HEK293 (cell line): ENCODE measurements at regions not wholly inside any gene's neighbourhood (a gene's known extent, or its start where the extent isn't known, plus 50 kb on each side); places are given as distances from the start of the nearest gene placed in this dataset.

Experiments used
- AEBP2 ChIP-seq: fragments of 450-650 bp; formaldehyde crosslinking; IDR thresholded peaks from 2 replicates; pipeline ENCODE4 v1.5.1; 2016; ENCODE audit warnings: missing biosample characterization, missing genetic modification characterization, borderline replicate concordance
- HOXA7 ChIP-seq: sonication (generic); formaldehyde crosslinking; IDR thresholded peaks from 2 replicates; pipeline ENCODE4 v1.8.1; 2022; ENCODE audit warnings: missing genetic modification reagents, borderline replicate concordance
- KLF16 ChIP-seq: fragments of 450-650 bp; formaldehyde crosslinking; IDR thresholded peaks from 2 replicates; pipeline ENCODE4 v1.5.1; 2017; ENCODE audit warnings: missing biosample characterization, missing genetic modification characterization
- REPIN1 ChIP-seq: fragments of 450-650 bp; formaldehyde crosslinking; IDR thresholded peaks from 2 replicates; pipeline ENCODE4 v1.5.1; 2017; ENCODE audit warnings: missing biosample characterization, missing genetic modification characterization, low read depth
- REST ChIP-seq: fragments of 450-650 bp; formaldehyde crosslinking; IDR thresholded peaks from 2 replicates; pipeline ENCODE4 v1.5.1; 2016; ENCODE audit warnings: missing biosample characterization, missing genetic modification characterization
- SCRT2 ChIP-seq: fragments of 450-650 bp; formaldehyde crosslinking; IDR thresholded peaks from 2 replicates; pipeline ENCODE4 v1.5.1; 2016; ENCODE audit warnings: missing biosample characterization, missing genetic modification characterization
- ZBTB20 ChIP-seq: fragments of 450-650 bp; formaldehyde crosslinking; IDR thresholded peaks from 2 replicates; pipeline ENCODE4 v1.5.1; 2016; ENCODE audit warnings: missing biosample characterization, missing genetic modification characterization
- ZBTB49 ChIP-seq: fragments of 450-650 bp; formaldehyde crosslinking; IDR thresholded peaks from 2 replicates; pipeline ENCODE4 v1.5.1; 2016; ENCODE audit warnings: missing biosample characterization, missing genetic modification characterization, low read depth
- ZBTB6 ChIP-seq: fragments of 450-650 bp; formaldehyde crosslinking; IDR thresholded peaks from 2 replicates; pipeline ENCODE4 v1.5.1; 2017; ENCODE audit warnings: missing biosample characterization, missing genetic modification characterization
- ZFP41 ChIP-seq: fragments of 450-650 bp; formaldehyde crosslinking; IDR thresholded peaks from 2 replicates; pipeline ENCODE4 v1.5.1; 2016; ENCODE audit warnings: missing biosample characterization, missing genetic modification characterization, borderline replicate concordance
- ZIC2 ChIP-seq: fragments of 450-650 bp; formaldehyde crosslinking; IDR thresholded peaks from 2 replicates; pipeline ENCODE4 v1.5.1; 2016; ENCODE audit warnings: missing biosample characterization, missing genetic modification characterization
- ZNF146 ChIP-seq: fragments of 450-650 bp; formaldehyde crosslinking; IDR thresholded peaks from 2 replicates; pipeline ENCODE4 v1.5.1; 2016; ENCODE audit warnings: missing biosample characterization, missing genetic modification characterization
- ZNF174 ChIP-seq: fragments of 450-650 bp; formaldehyde crosslinking; IDR thresholded peaks from 2 replicates; pipeline ENCODE4 v1.5.0; 2017; ENCODE audit warnings: missing biosample characterization, mild to moderate bottlenecking, missing genetic modification characterization
- ZNF175 ChIP-seq: fragments of 450-650 bp; formaldehyde crosslinking; IDR thresholded peaks from 2 replicates; pipeline ENCODE4 v1.5.1; 2016; ENCODE audit warnings: missing biosample characterization, missing genetic modification characterization
- ZNF202 ChIP-seq: fragments of 450-650 bp; formaldehyde crosslinking; IDR thresholded peaks from 2 replicates; pipeline ENCODE4 v1.5.1; 2016; ENCODE audit warnings: missing biosample characterization, missing genetic modification characterization, borderline replicate concordance
- ZNF214 ChIP-seq: fragments of 450-650 bp; formaldehyde crosslinking; IDR thresholded peaks from 2 replicates; pipeline ENCODE4 v1.5.1; 2017; ENCODE audit warnings: missing biosample characterization, mild to moderate bottlenecking, missing genetic modification characterization, borderline replicate concordance
- ZNF280C ChIP-seq: fragments of 450-650 bp; formaldehyde crosslinking; IDR thresholded peaks from 2 replicates; pipeline ENCODE4 v1.5.1; 2016; ENCODE audit warnings: missing biosample characterization, missing genetic modification characterization
- ZNF335 ChIP-seq: fragments of 450-650 bp; formaldehyde crosslinking; conservative IDR thresholded peaks from 2 replicates; pipeline ENCODE4 v1.5.1; 2016; ENCODE audit warnings: missing biosample characterization, missing genetic modification characterization
- ZNF341 ChIP-seq: fragments of 450-650 bp; formaldehyde crosslinking; IDR thresholded peaks from 2 replicates; pipeline ENCODE4; 2016; ENCODE audit warnings: low read depth, missing biosample characterization, missing genetic modification characterization
- ZNF394 ChIP-seq: fragments of 450-650 bp; formaldehyde crosslinking; IDR thresholded peaks from 2 replicates; pipeline ENCODE4 v1.5.1; 2016; ENCODE audit warnings: missing biosample characterization, missing genetic modification characterization, mild to moderate bottlenecking, moderate library complexity, borderline replicate concordance
- ZNF416 ChIP-seq: fragments of 450-650 bp; formaldehyde crosslinking; IDR thresholded peaks from 2 replicates; pipeline ENCODE4 v1.5.1; 2016; ENCODE audit warnings: missing biosample characterization, missing genetic modification characterization
- ZNF548 ChIP-seq: fragments of 450-650 bp; formaldehyde crosslinking; IDR thresholded peaks from 2 replicates; pipeline ENCODE4 v1.5.1; 2016; ENCODE audit warnings: missing biosample characterization, missing genetic modification characterization
- ZNF658 ChIP-seq: fragments of 450-650 bp; formaldehyde crosslinking; IDR thresholded peaks from 2 replicates; pipeline ENCODE4; 2016; ENCODE audit warnings: missing biosample characterization, missing genetic modification characterization
- ZNF670 ChIP-seq: fragments of 450-650 bp; formaldehyde crosslinking; IDR thresholded peaks from 2 replicates; pipeline ENCODE4 v1.5.1; 2016; ENCODE audit warnings: missing biosample characterization, missing genetic modification characterization, low read depth
- ZNF692 ChIP-seq: fragments of 450-650 bp; formaldehyde crosslinking; IDR thresholded peaks from 2 replicates; pipeline ENCODE4 v1.5.1; 2016; ENCODE audit warnings: missing biosample characterization, missing genetic modification characterization
- ZNF701 ChIP-seq: fragments of 450-650 bp; formaldehyde crosslinking; IDR thresholded peaks from 2 replicates; pipeline ENCODE4 v1.5.1; 2016; ENCODE audit warnings: missing biosample characterization, missing genetic modification characterization
- ZNF76 ChIP-seq: fragments of 450-650 bp; formaldehyde crosslinking; IDR thresholded peaks from 2 replicates; pipeline ENCODE4; 2016; ENCODE audit warnings: low read depth, missing biosample characterization, missing genetic modification characterization, borderline replicate concordance
- ZNF777 ChIP-seq: fragments of 450-650 bp; formaldehyde crosslinking; IDR thresholded peaks from 2 replicates; pipeline ENCODE4 v1.5.1; 2017; ENCODE audit warnings: missing biosample characterization, missing genetic modification characterization, borderline replicate concordance

- TF ChIP-seq ZNF548 (tag by site-specific recombination) (no peak), ZIC2 (tag by site-specific recombination) (no peak), ZNF777 (no peak), ZNF341 (no peak), ZBTB49 (tag by site-specific recombination) (no peak), KLF16 (tag by site-specific recombination) (no peak), ZNF175 (tag by site-specific recombination) (no peak), REST (tag by site-specific recombination) (no peak), REPIN1 (tag by site-specific recombination) (no peak), ZNF658 (tag by site-specific recombination) (no peak), ZNF394 (tag by site-specific recombination) (no peak), ZNF701 (tag by site-specific recombination) (no peak), ZFP41 (no peak), ZBTB20 (tag by site-specific recombination) (no peak), ZNF335 (tag by site-specific recombination) (peak; percentile 97), ZNF174 (no peak), ZNF76 (tag by site-specific recombination) (no peak), ZBTB6 (no peak), ZNF214 (tag by site-specific recombination) (no peak), ZNF416 (tag by site-specific recombination) (no peak), ZNF280C (tag by site-specific recombination) (no peak), ZNF202 (no peak), AEBP2 (no peak), SCRT2 (tag by site-specific recombination) (no peak), ZNF146 (tag by site-specific recombination) (no peak), ZNF670 (tag by site-specific recombination) (no peak), ZNF692 (peak; percentile 77; the same call in 1 of the 2 replicates), HOXA7 (CRISPR knock-in tag) (no peak)
Measured at GRCh38 chr5:102153003-102153759, 142.9 kb downstream of the SLCO4C1 start (continued).
